CD4-positive, CD25-positive, alpha-beta regulatory T cell (primary cell): ENCODE measurements at regions not wholly inside any gene's neighbourhood (a gene's known extent, or its start where the extent isn't known, plus 50 kb on each side); places are given as distances from the start of the nearest gene placed in this dataset.

Source experiments
- ATAC-seq, 2 donors: fragments of 150-1000 bp; cut with Tn5 transposase; one replicate each; pipeline ENCODE4 v1.10.0; 2021; ENCODE audit warnings: low read depth in 2 of 2, moderate number of reproducible peaks in 2 of 2, moderate library complexity in 1 of 2
- DNase-seq, 3 donors: peaks; one replicate each; pipeline versions ENCODE4 v3.0.0 to v3.0.0-alpha.2; 2012 to 2022; ENCODE audit warnings: mixed read lengths in 1 of 3
- H3K27ac ChIP-seq: one replicate; pipeline ENCODE4 v1.7.0; 2013; ENCODE audit warnings: mild to moderate bottlenecking, low read length; ENCODE audit not compliant: insufficient read depth, poor library complexity, severe bottlenecking
- H3K27me3 ChIP-seq: one replicate; pipeline ENCODE4 v1.7.0; 2013; ENCODE audit warnings: low read length; ENCODE audit not compliant: control insufficient read depth, insufficient read depth
- H3K36me3 ChIP-seq: one replicate; pipeline ENCODE4 v1.7.0; 2013; ENCODE audit warnings: mild to moderate bottlenecking, low read length, moderate library complexity; ENCODE audit not compliant: control insufficient read depth, insufficient read depth
- H3K4me1 ChIP-seq: 2 replicates; pipeline ENCODE4 v1.7.0; 2013; ENCODE audit warnings: mild to moderate bottlenecking, low read length; ENCODE audit not compliant: insufficient read depth, control insufficient read depth, poor library complexity, severe bottlenecking
- H3K4me3 ChIP-seq: one replicate; pipeline ENCODE4 v1.7.0; 2013; ENCODE audit warnings: low read depth, mild to moderate bottlenecking, low read length, moderate library complexity
- H3K9me3 ChIP-seq, 2 experiments: 1 replicate in 1 of 2; 2 replicates in 1 of 2; pipeline ENCODE4 v1.7.0; 2013; ENCODE audit warnings: low read length in 2 of 2, mild to moderate bottlenecking in 1 of 2, moderate library complexity in 1 of 2; ENCODE audit not compliant: control insufficient read depth in 2 of 2
- H3K27ac Mint-ChIP-seq, 3 donors: one replicate each; pipeline ENCODE4 v1.8.0; 2020 to 2022; ENCODE audit warnings: mild to moderate bottlenecking in 3 of 3, mixed read lengths in 3 of 3, moderate library complexity in 2 of 3
- H3K27me3 Mint-ChIP-seq: one replicate; pipeline ENCODE4 v1.8.0; 2022; ENCODE audit warnings: mild to moderate bottlenecking, mixed read lengths
- H3K36me3 Mint-ChIP-seq: one replicate; pipeline ENCODE4 v1.8.0; 2020; ENCODE audit warnings: mixed read lengths
- H3K4me1 Mint-ChIP-seq, 4 donors: one replicate each; pipeline ENCODE4 v1.8.0; 2020 to 2022; ENCODE audit warnings: mixed read lengths in 4 of 4, mild to moderate bottlenecking in 1 of 4
- H3K4me3 Mint-ChIP-seq, 4 donors: one replicate each; pipeline ENCODE4 v1.8.0; 2020 to 2022; ENCODE audit warnings: mild to moderate bottlenecking in 4 of 4, mixed read lengths in 4 of 4, moderate library complexity in 3 of 4
- H3K9me3 Mint-ChIP-seq, 7 donors: one replicate each; pipeline ENCODE4 v1.8.0; 2020 to 2022; ENCODE audit warnings: mixed read lengths in 7 of 7, mild to moderate bottlenecking in 3 of 7, moderate library complexity in 2 of 7

DNA sequence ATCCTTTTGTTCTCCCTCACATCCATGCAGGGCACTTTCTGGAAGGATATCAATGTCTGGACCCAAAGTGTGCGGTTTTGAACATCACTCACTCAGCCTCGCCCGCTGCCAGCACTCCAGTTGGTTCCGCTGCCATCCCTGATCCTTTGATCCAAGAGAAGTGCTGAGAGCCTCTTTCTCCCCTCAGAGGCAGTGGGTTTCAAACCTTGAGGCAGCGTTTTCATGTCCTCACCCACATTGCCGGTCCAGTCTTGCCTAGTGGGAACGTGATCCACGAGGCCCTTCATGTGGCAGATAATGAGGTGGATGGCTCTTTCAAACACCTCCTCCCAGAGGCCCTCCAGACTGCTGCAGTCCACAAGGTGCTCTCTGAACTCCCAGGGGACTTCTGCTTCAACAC lies 122.2 kb downstream of the ACTL8 start:
- Mint-ChIP-seq H3K27ac (no peak overlapping the region), H3K9me3 (peaks cover 0 to 2% (median 0%) of the 10 kb centered on the region in 7 donors), H3K27me3 (no peaks in the 10 kb centered on the region), H3K4me1 (no peaks in the 10 kb centered on the region), H3K4me3 (no peak overlapping the region), H3K36me3 (no peaks in the 10 kb centered on the region)
- H3K4me1 ChIP-seq = no peaks in the 10 kb centered on the region
- no peaks in the 10 kb centered on the region for H3K36me3 ChIP-seq
- no peaks in the 10 kb centered on the region for H3K27me3 ChIP-seq
- ATAC-seq = no peak
- no peak overlapping the region for H3K27ac ChIP-seq
- DNase-seq = no peak
- H3K4me3 ChIP-seq = no peak overlapping the region
- H3K9me3 ChIP-seq = no peaks in the 10 kb centered on the region

DNA sequence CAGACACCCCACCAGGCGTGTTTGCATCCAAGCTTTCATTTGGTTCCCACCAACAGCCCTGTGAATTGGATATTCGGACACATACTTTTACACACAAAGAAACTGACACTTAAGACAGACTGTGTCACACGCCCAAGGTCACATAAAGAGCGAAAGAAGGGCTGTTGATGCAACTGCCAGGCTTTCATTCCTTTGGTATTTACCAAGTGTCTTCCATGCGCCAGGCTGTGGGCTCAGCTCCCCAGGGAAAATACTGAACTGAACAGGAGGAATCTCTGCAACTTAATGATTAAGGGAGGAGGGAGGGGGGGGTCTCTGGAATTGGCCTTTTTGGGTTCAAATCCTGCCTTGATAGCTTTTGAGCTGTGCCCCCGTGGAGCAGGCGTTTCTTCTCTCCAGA lies 122.8 kb downstream of the ACTL8 start:
- no peak overlapping the region for H3K27ac Mint-ChIP-seq
- H3K9me3 ChIP-seq = no peaks in the 10 kb centered on the region
- ATAC-seq (no peak), DNase-seq (no peak)
- no peaks in the 10 kb centered on the region for H3K4me1 ChIP-seq
- H3K27me3 ChIP-seq = no peaks in the 10 kb centered on the region
- H3K27ac ChIP-seq = no peak overlapping the region
- peaks cover 0 to 2% (median 0%) of the 10 kb centered on the region in 7 donors for H3K9me3 Mint-ChIP-seq
- H3K36me3 ChIP-seq = no peaks in the 10 kb centered on the region
- no peaks in the 10 kb centered on the region for H3K36me3 Mint-ChIP-seq
- H3K27me3 Mint-ChIP-seq = no peaks in the 10 kb centered on the region
- no peak overlapping the region for H3K4me3 Mint-ChIP-seq
- no peak overlapping the region for H3K4me3 ChIP-seq
- peaks cover 0 to 2% (median 0%) of the 10 kb centered on the region in 4 donors for H3K4me1 Mint-ChIP-seq

DNA sequence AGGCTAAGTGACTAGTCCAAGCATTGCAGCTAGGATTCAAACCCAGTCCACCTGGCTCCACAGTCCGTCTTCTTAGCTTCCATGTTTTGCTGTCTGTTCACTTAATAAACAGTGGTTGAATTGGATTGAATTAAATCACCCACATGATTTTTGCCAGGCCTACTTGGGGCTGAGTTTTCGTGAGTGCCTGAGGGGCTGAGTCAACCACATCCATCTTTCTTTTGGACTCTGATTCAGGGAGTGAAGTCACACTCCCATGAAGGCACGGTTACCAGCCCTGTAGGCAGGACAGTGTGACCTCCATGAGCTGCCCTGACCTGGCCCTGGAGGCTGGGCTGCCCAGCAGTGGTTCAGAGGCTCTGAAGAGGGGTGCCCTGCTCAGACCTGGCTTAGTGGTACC lies 123.7 kb downstream of the ACTL8 start:
- Histone ChIP-seq H3K27ac (no peak overlapping the region), H3K4me3 (no peak overlapping the region), H3K27me3 (no peaks in the 10 kb centered on the region), H3K36me3 (no peaks in the 10 kb centered on the region), H3K9me3 (no peaks in the 10 kb centered on the region), H3K4me1 (no peaks in the 10 kb centered on the region)
- DNase-seq (no peak), ATAC-seq (no peak)
- Mint-ChIP-seq H3K27ac (peak overlapping the region in 1 of 3 donors; percentile 63), H3K4me1 (peaks cover 0 to 2% (median 0%) of the 10 kb centered on the region in 4 donors), H3K4me3 (no peak overlapping the region), H3K27me3 (peaks cover 2% of the 10 kb centered on the region), H3K9me3 (peaks cover 0 to 4% (median 0%) of the 10 kb centered on the region in 7 donors), H3K36me3 (no peaks in the 10 kb centered on the region)

DNA sequence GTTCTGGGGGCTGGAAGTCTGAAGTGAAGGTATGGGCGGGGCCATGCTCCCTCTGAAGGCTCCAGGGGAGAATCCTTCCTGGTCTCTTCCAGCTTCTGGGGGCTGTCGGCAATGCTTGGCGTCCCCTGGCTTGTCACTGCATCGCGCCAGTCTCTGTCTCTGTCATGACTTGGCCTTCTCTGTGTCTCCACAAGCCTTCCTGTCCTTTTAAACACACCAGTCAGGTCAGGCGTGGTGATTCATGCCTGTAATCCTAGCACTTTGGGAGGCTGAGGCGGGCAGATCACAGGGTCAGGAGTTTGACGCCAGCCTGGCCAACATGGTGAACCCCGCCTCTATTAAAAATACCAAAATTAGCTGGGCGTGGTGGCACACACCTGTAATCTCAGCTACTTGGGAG lies 125.3 kb downstream of the ACTL8 start:
- Histone ChIP-seq H3K27me3 (no peaks in the 10 kb centered on the region), H3K4me1 (no peaks in the 10 kb centered on the region), H3K36me3 (no peaks in the 10 kb centered on the region), H3K4me3 (no peak overlapping the region), H3K9me3 (no peaks in the 10 kb centered on the region), H3K27ac (no peak overlapping the region)
- no peak for ATAC-seq
- Mint-ChIP-seq H3K4me3 (no peak overlapping the region), H3K27me3 (peaks cover 4% of the 10 kb centered on the region), H3K27ac (no peak overlapping the region), H3K9me3 (peaks cover 0 to 5% (median 0%) of the 10 kb centered on the region in 7 donors), H3K36me3 (no peaks in the 10 kb centered on the region), H3K4me1 (peaks cover 0 to 2% (median 0%) of the 10 kb centered on the region in 4 donors)
- no peak for DNase-seq

DNA sequence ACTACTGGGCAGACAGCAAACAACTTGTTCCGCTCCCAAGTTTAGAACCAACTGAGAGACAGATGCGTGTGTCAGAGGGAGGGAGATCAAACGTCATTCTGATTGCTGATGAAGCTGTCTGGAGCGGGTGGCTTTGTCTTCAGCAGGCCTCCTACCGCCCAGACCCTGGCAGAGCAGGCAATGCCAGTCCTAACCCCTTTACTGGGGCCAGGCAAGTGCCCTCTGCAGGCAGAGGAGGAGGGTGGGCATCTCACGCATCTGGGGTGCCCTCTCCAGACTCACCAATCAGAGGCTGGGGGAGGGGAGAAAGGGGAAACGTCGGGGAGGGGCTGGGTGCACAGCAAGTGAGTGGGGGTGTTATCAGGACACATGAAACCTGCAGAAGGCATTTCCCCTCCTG lies 126.6 kb downstream of the ACTL8 start:
- H3K9me3 Mint-ChIP-seq = peaks cover 0 to 5% (median 0%) of the 10 kb centered on the region in 7 donors
- no peaks in the 10 kb centered on the region for H3K4me1 ChIP-seq
- H3K36me3 ChIP-seq = no peaks in the 10 kb centered on the region
- DNase-seq (no peak), ATAC-seq (no peak)
- H3K27me3 Mint-ChIP-seq = peaks cover 4% of the 10 kb centered on the region
- H3K36me3 Mint-ChIP-seq = no peaks in the 10 kb centered on the region
- no peak overlapping the region for H3K27ac Mint-ChIP-seq
- peaks cover 0 to 2% (median 0%) of the 10 kb centered on the region in 4 donors for H3K4me1 Mint-ChIP-seq
- no peak overlapping the region for H3K27ac ChIP-seq
- H3K4me3 ChIP-seq = no peak overlapping the region
- H3K27me3 ChIP-seq = no peaks in the 10 kb centered on the region
- no peaks in the 10 kb centered on the region for H3K9me3 ChIP-seq
- H3K4me3 Mint-ChIP-seq = no peak overlapping the region

DNA sequence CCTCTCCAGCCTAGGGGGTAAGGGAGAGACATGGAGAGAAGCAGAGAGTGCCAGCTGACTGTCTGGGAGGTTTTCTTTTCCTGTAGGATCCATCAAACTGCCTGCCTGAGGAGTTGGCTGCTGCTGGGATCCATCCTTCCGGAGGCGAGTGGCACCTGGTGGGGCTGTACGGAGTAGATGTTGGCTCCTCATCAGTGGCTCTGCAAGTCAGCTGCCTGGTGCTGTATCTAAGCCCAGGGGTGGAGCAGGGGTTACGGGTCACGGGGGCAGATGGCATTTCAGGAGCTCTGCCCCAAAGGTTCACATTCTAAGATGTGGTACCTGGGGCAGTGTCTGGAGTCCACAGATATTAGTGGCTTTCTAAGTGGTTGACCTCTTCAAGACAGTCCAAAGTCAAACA lies 128.0 kb downstream of the ACTL8 start:
- Mint-ChIP-seq H3K9me3 (peaks cover 0 to 5% (median 0%) of the 10 kb centered on the region in 7 donors), H3K27ac (no peak overlapping the region), H3K4me3 (no peak overlapping the region), H3K27me3 (peaks cover 4% of the 10 kb centered on the region), H3K4me1 (peaks cover 0 to 2% (median 0%) of the 10 kb centered on the region in 4 donors), H3K36me3 (no peaks in the 10 kb centered on the region)
- ATAC-seq = no peak
- no peaks in the 10 kb centered on the region for H3K9me3 ChIP-seq
- H3K36me3 ChIP-seq = no peaks in the 10 kb centered on the region
- no peak overlapping the region for H3K4me3 ChIP-seq
- DNase-seq = no peak
- no peaks in the 10 kb centered on the region for H3K4me1 ChIP-seq
- no peaks in the 10 kb centered on the region for H3K27me3 ChIP-seq
- H3K27ac ChIP-seq = no peak overlapping the region

DNA sequence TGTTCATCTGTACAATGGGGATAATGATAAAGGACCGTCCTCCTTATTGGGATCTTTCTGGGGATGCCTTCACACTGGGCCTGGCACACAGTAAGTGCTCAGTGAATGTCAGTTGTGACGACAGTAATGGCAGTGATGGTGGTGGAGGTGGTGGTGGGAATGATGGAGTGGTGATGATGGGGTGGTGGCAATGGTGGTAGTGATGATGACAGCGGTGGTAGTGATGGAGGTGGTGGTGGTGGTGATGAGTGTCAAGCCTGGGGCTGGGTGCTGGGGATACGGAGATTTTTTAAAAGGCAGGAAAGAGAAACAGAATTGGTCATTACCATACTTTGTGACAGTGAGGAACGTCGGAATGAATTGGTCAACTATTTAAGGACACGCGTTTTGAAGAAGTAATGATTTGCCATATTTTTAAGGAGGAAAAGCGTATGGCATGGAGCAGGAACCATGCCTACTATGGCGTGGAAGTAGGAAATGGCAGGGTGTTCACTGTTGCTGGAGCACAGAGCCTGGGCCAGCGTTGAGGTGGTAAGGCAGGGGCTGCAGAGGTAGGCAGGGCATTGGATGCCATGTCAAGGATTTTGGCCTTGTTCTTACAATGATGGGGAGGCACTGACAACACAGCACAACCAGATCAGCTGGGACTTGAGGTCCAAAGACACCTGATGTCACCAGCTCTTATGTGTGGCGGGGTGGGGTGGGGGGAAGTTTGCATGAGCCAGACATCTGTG lies 128.7 kb downstream of the ACTL8 start:
- H3K4me1 Mint-ChIP-seq = peaks cover 0 to 2% (median 0%) of the 10 kb centered on the region in 4 donors
- H3K27me3 Mint-ChIP-seq = peaks cover 4% of the 10 kb centered on the region
- Histone ChIP-seq H3K4me1 (no peaks in the 10 kb centered on the region), H3K9me3 (no peaks in the 10 kb centered on the region), H3K27me3 (no peaks in the 10 kb centered on the region), H3K27ac (no peak overlapping the region), H3K4me3 (no peak overlapping the region), H3K36me3 (no peaks in the 10 kb centered on the region)
- DNase-seq (no peak), ATAC-seq (no peak)
- H3K9me3 Mint-ChIP-seq = peaks cover 0 to 5% (median 0%) of the 10 kb centered on the region in 7 donors
- H3K36me3 Mint-ChIP-seq = no peaks in the 10 kb centered on the region
- H3K27ac Mint-ChIP-seq = no peak overlapping the region
- H3K4me3 Mint-ChIP-seq = no peak overlapping the region

DNA sequence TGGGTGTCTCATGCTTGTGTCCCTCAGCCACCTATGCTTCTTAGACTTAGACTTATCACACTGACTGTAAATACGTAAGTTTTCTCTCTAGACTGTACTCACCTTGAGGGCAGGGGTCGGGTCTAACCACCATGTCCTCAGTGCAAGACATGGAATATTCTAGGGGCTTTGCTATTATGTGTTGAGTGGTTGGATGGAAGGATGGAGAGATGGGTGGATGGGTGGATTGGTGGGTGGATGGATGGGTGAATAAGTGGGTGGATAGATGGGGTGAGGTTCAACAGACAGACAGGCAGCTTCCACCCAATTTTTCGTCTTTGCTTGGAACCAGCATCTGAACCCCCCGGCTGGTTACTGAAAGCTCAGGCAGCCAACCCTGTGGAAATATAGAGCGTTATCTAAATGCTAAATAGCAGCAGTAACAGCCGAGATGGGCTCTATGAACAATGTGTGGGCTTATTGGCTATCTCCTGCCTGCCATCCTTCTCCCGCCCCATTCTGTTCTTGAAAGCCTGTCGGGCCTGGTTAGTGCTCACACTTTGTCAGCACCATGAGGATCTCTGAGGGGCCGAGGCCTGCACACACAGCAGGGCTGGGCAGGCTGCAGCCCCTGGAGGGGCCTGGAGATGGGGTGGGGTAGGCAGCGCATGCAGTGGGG lies 130.7 kb downstream of the ACTL8 start:
- H3K27ac ChIP-seq = no peak overlapping the region
- peaks cover 4% of the 10 kb centered on the region for H3K27me3 Mint-ChIP-seq
- H3K36me3 ChIP-seq = no peaks in the 10 kb centered on the region
- no peaks in the 10 kb centered on the region for H3K4me1 ChIP-seq
- ATAC-seq (no peak), DNase-seq (no peak)
- H3K9me3 Mint-ChIP-seq = peaks cover 0 to 6% (median 0%) of the 10 kb centered on the region in 7 donors
- no peaks in the 10 kb centered on the region for H3K9me3 ChIP-seq
- H3K4me3 ChIP-seq = no peak overlapping the region
- H3K27me3 ChIP-seq = no peaks in the 10 kb centered on the region
- peaks cover 0 to 2% (median 0%) of the 10 kb centered on the region in 4 donors for H3K4me1 Mint-ChIP-seq
- no peaks in the 10 kb centered on the region for H3K36me3 Mint-ChIP-seq
- H3K4me3 Mint-ChIP-seq = no peak overlapping the region
- no peak overlapping the region for H3K27ac Mint-ChIP-seq
